Transverse colon (tissue), 4 donors: ENCODE measurements at regions not wholly inside any gene's neighbourhood (a gene's known extent, or its start where the extent isn't known, plus 50 kb on each side); places are given as distances from the start of the nearest gene placed in this dataset.
A peak's percentile ranks its signal among the peaks of the same experiment; 100 is the strongest.

Source experiments
- DNase-seq: peaks from one replicate; pipeline ENCODE4 v3.0.0-alpha.2; 2019
- H3K27ac ChIP-seq, 4 donors: fragments of 200-600 bp; sonication (generic); 2 replicates each; pipeline ENCODE4 v1.5.1; 2016 to 2018; ENCODE audit warnings: inconsistent platforms in 4 of 4
- H3K27me3 ChIP-seq: fragments of 200-600 bp; sonication (generic); 2 replicates; pipeline ENCODE4 v1.5.1; 2017; ENCODE audit warnings: inconsistent platforms
- H3K36me3 ChIP-seq, 4 donors: fragments of 200-600 bp; sonication (generic); 2 replicates each; pipeline ENCODE4 v1.5.1; 2017 to 2019; ENCODE audit warnings: inconsistent platforms in 4 of 4
- H3K4me1 ChIP-seq, 4 donors: fragments of 200-600 bp; sonication (generic); 2 replicates each; pipeline ENCODE4 v1.5.1; 2017 to 2020; ENCODE audit warnings: inconsistent platforms in 4 of 4
- H3K4me3 ChIP-seq, 4 donors: fragments of 200-600 bp; sonication (generic); 1 replicate in 1 of 4; 2 replicates in 3 of 4; pipeline versions ENCODE4 v1.5.1 to v1.6.1; 2017 to 2019; ENCODE audit warnings: inconsistent platforms in 4 of 4
- H3K9me3 ChIP-seq, 2 donors: fragments of 200-600 bp; sonication (generic); 2 replicates each; pipeline ENCODE4 v1.5.1; 2017 to 2019; ENCODE audit warnings: inconsistent platforms in 2 of 2
- EP300 ChIP-seq: sonication (generic); formaldehyde crosslinking; IDR thresholded peaks from one replicate; pipeline ENCODE4 v1.6.1; 2017; ENCODE audit warnings: antibody characterized with exemption, low read depth
- POLR2A ChIP-seq: fragments of 450-650 bp; IDR thresholded peaks from one replicate; pipeline ENCODE4 v1.6.1; 2016; ENCODE audit warnings: antibody characterized with exemption, mild to moderate bottlenecking, moderate library complexity
- POLR2AphosphoS5 ChIP-seq, 3 donors: sonication (generic); formaldehyde crosslinking; IDR thresholded peaks; one replicate each; pipeline ENCODE4 v1.6.1; 2016; ENCODE audit warnings: antibody characterized with exemption in 3 of 3
- WGBS, 2 donors: methylation state at CpG; one replicate each; pipeline ENCODE4 v1.1.5; 2018; ENCODE audit warnings: low coverage in 1 of 2; 5-methylcytosine and 5-hydroxymethylcytosine counted together
- in situ Hi-C, 4 donors: fragments of 200-750 bp; cut with MboI; loops; one replicate each; pipeline versions ENCODE4 v1.15.0 to v1.15.1; 2017; ENCODE audit warnings: low sequenced_read_pairs in 3 of 4, low pct_ligation_motif_present in 1 of 4, low pct_unique_long_range_greater_than_20kb in 1 of 4
- intact Hi-C: fragments of 100-400 bp; cut with DNase I; formaldehyde crosslinking; loops from one replicate; pipeline ENCODE4 v1.15.1; 2023; ENCODE audit warnings: low total_unique reads
- TF ChIP-seq, protein P1 (sequence below), 5 experiments: fragments of 200-600 bp in 3 of 5; fragments of 450-650 bp in 2 of 5; sonication (generic) in 3 of 5; IDR thresholded peaks; 1 replicate in 2 of 5; 2 replicates in 3 of 5; pipeline ENCODE4 v1.5.1; 2016 to 2017; ENCODE audit warnings: antibody characterized with exemption in 5 of 5, inconsistent platforms in 3 of 5, mild to moderate bottlenecking in 2 of 5, moderate library complexity in 1 of 5

DNA sequence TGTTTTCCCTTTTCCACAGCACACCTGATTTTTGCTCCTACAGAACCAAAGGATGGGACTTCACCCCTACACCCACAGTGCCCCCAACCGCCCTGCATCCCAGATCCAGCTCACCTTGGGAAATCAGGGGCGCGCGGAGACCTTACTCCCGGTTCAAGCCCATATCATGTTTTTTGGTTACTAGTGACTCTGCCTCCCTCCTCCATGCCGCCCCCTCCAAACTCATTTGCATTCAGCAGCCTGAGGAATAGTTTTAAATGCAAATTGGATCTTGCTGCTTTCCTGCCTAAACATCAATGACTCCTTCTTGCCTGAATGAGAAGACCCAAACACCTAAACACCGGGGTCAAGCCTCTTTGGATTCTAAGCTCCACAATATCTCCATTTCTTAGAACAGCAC lies 331.8 kb downstream of the TMEM114 start:
- DNase-seq: no peak
- Histone ChIP-seq H3K36me3 (no peaks in the 10 kb centered on the region), H3K4me3 (no peak overlapping the region), H3K9me3 (no peaks in the 10 kb centered on the region), H3K4me1 (peaks cover 1 to 5% (median 5%) of the 10 kb centered on the region in 4 donors), H3K27me3 (no peaks in the 10 kb centered on the region), H3K27ac (no peak overlapping the region)
- in situ Hi-C loops (no loop called here), intact Hi-C loops (no loop called here)
- 49 to 86% methylated on average over 3 to 7 of the region's 7 CpGs for WGBS, 2 donors
- TF ChIP-seq POLR2AphosphoS5 (IDR thresholded peaks at IDR 0.05) (no peak), POLR2A (no peak)

DNA sequence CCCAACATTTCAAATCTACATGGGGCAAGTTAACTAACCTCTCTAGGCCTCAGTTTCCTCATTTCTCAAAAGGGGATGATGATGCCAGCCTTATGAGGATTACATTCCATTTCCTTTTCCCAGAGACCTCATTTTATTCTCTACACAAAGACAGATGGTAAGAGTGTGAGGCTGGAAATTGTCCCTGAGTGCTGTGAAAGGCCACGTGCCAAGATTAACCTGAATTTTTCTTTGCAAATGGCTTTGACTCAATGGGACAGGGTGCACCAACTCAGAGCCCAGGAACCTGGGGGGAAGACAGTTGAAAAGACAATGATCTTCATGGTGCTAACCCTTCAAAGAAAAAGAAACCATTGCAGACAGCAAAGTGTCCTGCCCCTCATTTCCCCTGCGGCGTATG lies 332.8 kb downstream of the TMEM114 start:
- WGBS, 2 donors: 88% methylated on average over 3 of the region's 3 CpGs; no CpG with 5 or more reads in 1 of the 2 donors
- Histone ChIP-seq H3K9me3 (no peaks in the 10 kb centered on the region), H3K27me3 (no peaks in the 10 kb centered on the region), H3K36me3 (no peaks in the 10 kb centered on the region), H3K4me3 (no peak overlapping the region), H3K4me1 (peaks cover 4 to 5% (median 5%) of the 10 kb centered on the region in 4 donors), H3K27ac (no peak overlapping the region)
- in situ Hi-C loops: no loop called here
- no peak for DNase-seq
- TF ChIP-seq POLR2A (no peak), EP300 (no peak)
- TF ChIP-seq, protein P1, sequence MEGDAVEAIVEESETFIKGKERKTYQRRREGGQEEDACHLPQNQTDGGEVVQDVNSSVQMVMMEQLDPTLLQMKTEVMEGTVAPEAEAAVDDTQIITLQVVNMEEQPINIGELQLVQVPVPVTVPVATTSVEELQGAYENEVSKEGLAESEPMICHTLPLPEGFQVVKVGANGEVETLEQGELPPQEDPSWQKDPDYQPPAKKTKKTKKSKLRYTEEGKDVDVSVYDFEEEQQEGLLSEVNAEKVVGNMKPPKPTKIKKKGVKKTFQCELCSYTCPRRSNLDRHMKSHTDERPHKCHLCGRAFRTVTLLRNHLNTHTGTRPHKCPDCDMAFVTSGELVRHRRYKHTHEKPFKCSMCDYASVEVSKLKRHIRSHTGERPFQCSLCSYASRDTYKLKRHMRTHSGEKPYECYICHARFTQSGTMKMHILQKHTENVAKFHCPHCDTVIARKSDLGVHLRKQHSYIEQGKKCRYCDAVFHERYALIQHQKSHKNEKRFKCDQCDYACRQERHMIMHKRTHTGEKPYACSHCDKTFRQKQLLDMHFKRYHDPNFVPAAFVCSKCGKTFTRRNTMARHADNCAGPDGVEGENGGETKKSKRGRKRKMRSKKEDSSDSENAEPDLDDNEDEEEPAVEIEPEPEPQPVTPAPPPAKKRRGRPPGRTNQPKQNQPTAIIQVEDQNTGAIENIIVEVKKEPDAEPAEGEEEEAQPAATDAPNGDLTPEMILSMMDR (IDR thresholded peaks at IDR 0.05): no peak
- intact Hi-C loops: no loop called here

DNA sequence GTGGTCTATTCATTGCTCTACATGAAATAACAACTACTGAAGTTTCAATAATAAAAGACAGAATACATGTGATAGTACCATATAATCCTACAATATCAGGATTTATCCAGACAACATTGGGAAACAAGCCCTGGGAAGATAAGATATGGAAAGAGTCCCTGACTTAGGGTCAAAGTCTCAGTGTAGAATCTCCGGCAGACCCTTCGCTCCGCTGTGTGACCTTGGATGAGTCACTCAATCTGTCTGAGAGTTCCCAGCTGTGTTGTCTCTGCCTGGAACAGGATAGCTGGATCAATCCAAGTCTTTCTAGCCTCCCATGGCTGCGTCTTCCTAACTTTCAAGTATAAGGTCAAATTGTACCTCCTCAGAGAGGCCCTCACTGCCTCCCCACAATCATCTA lies 335.9 kb downstream of the TMEM114 start:
- TF ChIP-seq EP300 (no peak), POLR2A (no peak), POLR2AphosphoS5 (IDR thresholded peaks at IDR 0.05) (no peak)
- peaks cover 4 to 10% (median 5%) of the 10 kb centered on the region in 4 donors for H3K4me1 ChIP-seq
- no peak overlapping the region for H3K27ac ChIP-seq
- DNase-seq: no peak
- H3K4me3 ChIP-seq: no peak overlapping the region
- in situ Hi-C loops (no loop called here), intact Hi-C loops (no loop called here)
- no peaks in the 10 kb centered on the region for H3K27me3 ChIP-seq
- no peaks in the 10 kb centered on the region for H3K9me3 ChIP-seq
- WGBS, 2 donors: 67 to 86% methylated on average over 4 of the region's 4 CpGs
- H3K36me3 ChIP-seq: no peaks in the 10 kb centered on the region

DNA sequence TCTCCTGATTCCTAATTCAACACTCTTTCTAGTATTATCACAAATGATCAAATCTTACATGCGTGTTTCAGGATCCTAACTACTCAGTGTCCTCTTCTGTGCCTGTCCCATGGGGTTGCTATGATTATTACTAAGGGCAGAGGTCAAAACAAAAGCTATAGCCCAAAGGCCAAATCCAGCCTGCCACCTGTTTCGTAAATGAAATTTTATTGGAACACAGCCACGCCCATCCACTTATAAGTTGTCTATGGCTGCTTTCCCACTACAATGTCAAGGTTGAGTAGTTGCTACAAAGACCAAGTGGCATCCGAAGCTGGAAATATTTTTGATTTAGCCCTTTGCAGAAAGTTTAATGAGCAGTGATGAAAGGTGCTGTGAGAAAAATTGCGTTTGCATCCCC lies 336.6 kb downstream of the TMEM114 start:
- TF ChIP-seq, protein P1 (IDR thresholded peaks at IDR 0.05): no peak
- TF ChIP-seq POLR2AphosphoS5 (IDR thresholded peaks at IDR 0.05): no peak
- no peak for TF ChIP-seq EP300
- no peak for TF ChIP-seq POLR2A
- Histone ChIP-seq H3K36me3 (no peaks in the 10 kb centered on the region), H3K4me3 (no peak overlapping the region), H3K4me1 (peaks cover 4 to 16% (median 6%) of the 10 kb centered on the region in 4 donors), H3K27ac (no peak overlapping the region), H3K27me3 (no peaks in the 10 kb centered on the region), H3K9me3 (no peaks in the 10 kb centered on the region)
- in situ Hi-C loops: no loop called here
- DNase-seq: peak; percentile 9
- intact Hi-C loops: no loop called here
- WGBS, 2 donors: 55 to 60% methylated on average over 3 to 5 of the region's 5 CpGs

DNA sequence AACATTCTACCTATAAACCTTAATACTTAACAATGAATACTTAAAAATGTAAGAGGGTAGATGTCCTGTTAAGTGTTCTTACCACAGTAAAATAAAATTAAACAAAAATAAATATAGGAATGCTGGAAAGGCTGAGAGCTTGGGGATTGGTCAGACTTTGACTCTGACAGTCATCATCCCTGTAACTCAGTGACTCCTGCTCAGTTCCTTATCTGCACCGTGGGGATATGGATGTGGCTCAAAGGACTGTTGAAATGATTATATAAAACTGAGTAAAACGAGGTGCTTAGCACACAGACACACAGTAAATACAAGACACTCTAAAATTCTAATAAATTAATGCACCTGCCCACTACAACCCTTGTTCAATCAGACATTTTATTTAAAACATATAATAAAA lies 338.6 kb downstream of the TMEM114 start:
- Histone ChIP-seq H3K4me1 (peaks cover 4 to 19% (median 6%) of the 10 kb centered on the region in 4 donors), H3K36me3 (no peaks in the 10 kb centered on the region), H3K27ac (no peak overlapping the region), H3K4me3 (no peak overlapping the region), H3K9me3 (no peaks in the 10 kb centered on the region), H3K27me3 (no peaks in the 10 kb centered on the region)
- TF ChIP-seq, protein P1 (IDR thresholded peaks at IDR 0.05): no peak
- TF ChIP-seq POLR2A (no peak), EP300 (no peak), POLR2AphosphoS5 (IDR thresholded peaks at IDR 0.05) (no peak)
- intact Hi-C loops: no loop called here
- WGBS, 2 donors: 6 to 8% methylated on average over 2 of the region's 2 CpGs
- in situ Hi-C loops: no loop called here
- no peak for DNase-seq
